SU-DHL-6 (cell line): ENCODE measurements at regions not wholly inside any gene's neighbourhood (a gene's known extent, or its start where the extent isn't known, plus 50 kb on each side); places are given as distances from the start of the nearest gene placed in this dataset.

ENCODE experiments used
- EZH2phosphoT487 ChIP-seq: fragments of 200-600 bp; sonication (generic), shearing (Covaris generic); conservative IDR thresholded peaks from 2 replicates; pipeline ENCODE4 v1.6.1; 2018; ENCODE audit warnings: mild to moderate bottlenecking, antibody characterized with exemption, low read length, moderate library complexity, mixed read lengths
- TF ChIP-seq, protein P1 (sequence below): fragments of 200-600 bp; sonication (generic); IDR thresholded peaks from one replicate; pipeline ENCODE4 v1.5.1; 2017; ENCODE audit warnings: antibody characterized with exemption, mild to moderate bottlenecking, low read length, moderate library complexity; ENCODE audit not compliant: insufficient read depth, poor library complexity, severe bottlenecking

DNA sequence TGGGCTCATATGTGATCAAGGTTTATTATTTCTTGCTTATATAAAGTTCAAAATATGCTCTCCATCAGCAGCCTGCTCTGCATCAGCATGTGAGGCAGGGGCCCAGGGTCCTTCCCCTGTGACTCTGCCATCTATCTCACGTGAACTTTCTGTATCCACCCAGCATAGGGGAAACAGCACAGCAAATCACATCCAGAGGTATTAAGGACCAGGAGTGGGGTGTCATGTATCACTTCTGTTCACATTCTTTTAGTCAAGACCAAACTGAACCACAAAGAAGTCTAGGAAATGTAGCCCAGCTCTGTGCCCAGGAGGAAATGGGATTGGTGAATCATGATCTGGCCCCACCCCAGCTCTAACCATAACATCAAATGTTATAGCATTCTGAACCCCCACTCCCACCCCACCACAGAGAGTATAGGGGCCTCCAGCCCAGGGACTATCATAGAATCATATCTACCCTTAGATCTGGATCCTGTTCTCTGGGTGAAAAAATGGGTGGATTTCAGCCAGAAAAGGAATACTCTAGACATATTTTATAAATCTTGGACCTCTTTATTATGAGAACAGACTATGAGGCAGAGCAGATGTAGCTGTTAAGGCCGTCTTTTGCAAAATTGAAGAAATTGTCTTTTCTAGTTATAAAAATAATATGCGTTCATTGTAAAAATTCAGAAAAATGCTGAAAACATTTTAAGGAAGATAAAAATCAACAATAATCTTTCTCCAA is 473.7 kb downstream of the ARHGEF28 start:
- TF ChIP-seq, protein P1, sequence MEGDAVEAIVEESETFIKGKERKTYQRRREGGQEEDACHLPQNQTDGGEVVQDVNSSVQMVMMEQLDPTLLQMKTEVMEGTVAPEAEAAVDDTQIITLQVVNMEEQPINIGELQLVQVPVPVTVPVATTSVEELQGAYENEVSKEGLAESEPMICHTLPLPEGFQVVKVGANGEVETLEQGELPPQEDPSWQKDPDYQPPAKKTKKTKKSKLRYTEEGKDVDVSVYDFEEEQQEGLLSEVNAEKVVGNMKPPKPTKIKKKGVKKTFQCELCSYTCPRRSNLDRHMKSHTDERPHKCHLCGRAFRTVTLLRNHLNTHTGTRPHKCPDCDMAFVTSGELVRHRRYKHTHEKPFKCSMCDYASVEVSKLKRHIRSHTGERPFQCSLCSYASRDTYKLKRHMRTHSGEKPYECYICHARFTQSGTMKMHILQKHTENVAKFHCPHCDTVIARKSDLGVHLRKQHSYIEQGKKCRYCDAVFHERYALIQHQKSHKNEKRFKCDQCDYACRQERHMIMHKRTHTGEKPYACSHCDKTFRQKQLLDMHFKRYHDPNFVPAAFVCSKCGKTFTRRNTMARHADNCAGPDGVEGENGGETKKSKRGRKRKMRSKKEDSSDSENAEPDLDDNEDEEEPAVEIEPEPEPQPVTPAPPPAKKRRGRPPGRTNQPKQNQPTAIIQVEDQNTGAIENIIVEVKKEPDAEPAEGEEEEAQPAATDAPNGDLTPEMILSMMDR = no peak
- TF ChIP-seq EZH2phosphoT487 = no peak
